ENCODE measurements at regions not wholly inside any gene's neighbourhood (a gene's known extent, or its start where the extent isn't known, plus 50 kb on each side); places are given as distances from the start of the nearest gene placed in this dataset.

- Histone ChIP-seq H3K9me3 (no peaks in the 10 kb centered on the region), H3K27me3 (no peaks in the 10 kb centered on the region), H3K4me3 (no peak overlapping the region), H3K4me1 (no peaks in the 10 kb centered on the region), H3K27ac (replicated peaks in 1 of 4) (no peak overlapping the region), H3K36me3 (no peaks in the 10 kb centered on the region)
- TF ChIP-seq EP300 (IDR thresholded peaks at IDR 0.05): no peak
- no peak for TF ChIP-seq POLR2AphosphoS5 (IDR thresholded peaks at IDR 0.05)
- WGBS: 93% methylated on average over 3 of the region's 3 CpGs
- no peak for DNase-seq (ENCODE audit: extremely low spot score)
- intact Hi-C loops (cut with DNase I): no loop called here
These were observed 100.3 kb upstream of the ANKH start for GRCh38 chr5:14971873-14972272.

GRCh38 chr5:14968796-14969195, 97.2 kb upstream of the ANKH start:
- Histone ChIP-seq H3K27ac (replicated peaks in 1 of 4) (no peak overlapping the region), H3K4me3 (no peak overlapping the region), H3K4me1 (no peaks in the 10 kb centered on the region), H3K27me3 (no peaks in the 10 kb centered on the region), H3K36me3 (no peaks in the 10 kb centered on the region), H3K9me3 (no peaks in the 10 kb centered on the region)
- intact Hi-C loops (cut with DNase I): no loop called here
- no peak for TF ChIP-seq POLR2AphosphoS5 (IDR thresholded peaks at IDR 0.05)
- TF ChIP-seq POLR2A (IDR thresholded peaks at IDR 0.05; ENCODE audit: low read depth): no peak
- no peak for TF ChIP-seq CTCF (IDR thresholded peaks at IDR 0.05)
- no peak for TF ChIP-seq EP300 (IDR thresholded peaks at IDR 0.05)
- DNase-seq (ENCODE audit: extremely low spot score): no peak

- no peak for DNase-seq (ENCODE audit: extremely low spot score)
- H3K27me3 ChIP-seq: no peaks in the 10 kb centered on the region
- no peak for TF ChIP-seq EP300 (IDR thresholded peaks at IDR 0.05)
- TF ChIP-seq CTCF (IDR thresholded peaks at IDR 0.05): no peak
- no peak for TF ChIP-seq POLR2A (IDR thresholded peaks at IDR 0.05; ENCODE audit: low read depth)
- TF ChIP-seq POLR2AphosphoS5 (IDR thresholded peaks at IDR 0.05): no peak
- WGBS: 89% methylated on average over 6 of the region's 6 CpGs
- H3K9me3 ChIP-seq: no peaks in the 10 kb centered on the region
- no peaks in the 10 kb centered on the region for H3K4me1 ChIP-seq
- intact Hi-C loops (cut with DNase I): no loop called here
- no peak overlapping the region for H3K27ac ChIP-seq (replicated peaks in 1 of 4)
- no peak overlapping the region for H3K4me3 ChIP-seq
- no peaks in the 10 kb centered on the region for H3K36me3 ChIP-seq
These were observed 95.6 kb upstream of the ANKH start for GRCh38 chr5:14967166-14967565.

- no peaks in the 10 kb centered on the region for H3K27me3 ChIP-seq
- no peak overlapping the region for H3K4me3 ChIP-seq
- no peaks in the 10 kb centered on the region for H3K9me3 ChIP-seq
- no peaks in the 10 kb centered on the region for H3K36me3 ChIP-seq
- WGBS: 75% methylated on average over 1 of the region's 1 CpG
- no peak for DNase-seq (ENCODE audit: extremely low spot score)
- no peak overlapping the region for H3K27ac ChIP-seq (replicated peaks in 1 of 4)
- TF ChIP-seq POLR2AphosphoS5 (IDR thresholded peaks at IDR 0.05): no peak
- no peak for TF ChIP-seq CTCF (IDR thresholded peaks at IDR 0.05)
- intact Hi-C loops (cut with DNase I): no loop called here
- H3K4me1 ChIP-seq: no peaks in the 10 kb centered on the region
These were observed 94.2 kb upstream of the ANKH start for GRCh38 chr5:14965815-14966214.

- 74% methylated on average over 2 of the region's 2 CpGs for WGBS
- Histone ChIP-seq H3K27ac (replicated peaks in 1 of 4) (no peak overlapping the region), H3K9me3 (no peaks in the 10 kb centered on the region), H3K4me1 (no peaks in the 10 kb centered on the region), H3K36me3 (no peaks in the 10 kb centered on the region), H3K27me3 (no peaks in the 10 kb centered on the region), H3K4me3 (no peak overlapping the region)
- DNase-seq (ENCODE audit: extremely low spot score): no peak
- TF ChIP-seq EP300 (IDR thresholded peaks at IDR 0.05) (no peak), CTCF (IDR thresholded peaks at IDR 0.05) (no peak), POLR2AphosphoS5 (IDR thresholded peaks at IDR 0.05) (no peak)
- intact Hi-C loops (cut with DNase I): no loop called here
These were observed 91.0 kb upstream of the ANKH start for GRCh38 chr5:14962604-14963003.

Measured in esophagus muscularis mucosa (tissue), 4 donors.